ENCODE measurements at regions not wholly inside any gene's neighbourhood (a gene's known extent, or its start where the extent isn't known, plus 50 kb on each side); places are given as distances from the start of the nearest gene placed in this dataset.

- TF ChIP-seq ID3 (CRISPR knock-in tag; IDR thresholded peaks at IDR 0.05) (no peak), ID3 (tag; IDR thresholded peaks at IDR 0.05) (no peak), VEZF1 (CRISPR knock-in tag; IDR thresholded peaks at IDR 0.05) (peak; percentile 58), ZNF561 (CRISPR knock-in tag; conservative IDR thresholded peaks at IDR 0.05) (no peak), PHB (CRISPR knock-in tag; IDR thresholded peaks at IDR 0.05) (no peak), ZNF143 (CRISPR knock-in tag; IDR thresholded peaks at IDR 0.05) (no peak), SRSF1 (IDR thresholded peaks at IDR 0.05; ENCODE audit: low read depth, low read length) (no peak), BRF2 (IDR thresholded peaks at IDR 0.05; ENCODE audit: borderline replicate concordance, insufficient read depth, insufficient read length) (no peak), ZNF282 (CRISPR knock-in tag; IDR thresholded peaks at IDR 0.05) (no peak), CREB5 (CRISPR knock-in tag; IDR thresholded peaks at IDR 0.05) (no peak), ZBTB7A (IDR thresholded peaks at IDR 0.05; ENCODE audit: borderline replicate concordance, control insufficient read depth, low read depth, low read length) (no peak), RNF2 (IDR thresholded peaks at IDR 0.05) (no peak), ARID1B (IDR thresholded peaks at IDR 0.05) (peak; percentile 87), ZFPM2 (CRISPR knock-in tag; IDR thresholded peaks at IDR 0.05) (no peak), GTF2E2 (tag; IDR thresholded peaks at IDR 0.05) (no peak), GMEB1 (CRISPR knock-in tag; IDR thresholded peaks at IDR 0.05) (no peak), SIX5 (IDR thresholded peaks at IDR 0.05; ENCODE audit: borderline replicate concordance in 1 of 2, insufficient read depth in 1 of 2, low read depth in 1 of 2, low read length in 2 of 2) (no peak), ZNF184 (CRISPR knock-in tag; IDR thresholded peaks at IDR 0.05) (no peak), ZNF436 (CRISPR knock-in tag; IDR thresholded peaks at IDR 0.05) (no peak), MLX (CRISPR knock-in tag; conservative IDR thresholded peaks at IDR 0.05) (no peak), CHD1 (IDR thresholded peaks at IDR 0.05; ENCODE audit: low read length) (no peak), RUNX1 (IDR thresholded peaks at IDR 0.05; ENCODE audit: low read depth) (no peak), STAT5B (CRISPR knock-in tag; IDR thresholded peaks at IDR 0.05) (no peak)
These were observed 121.6 kb downstream of the ALOX5 start (continued) for GRCh38 chr10:45495438-45496152.

Data from K562 (cell line).